HFFc6 (cell line): ENCODE measurements at regions not wholly inside any gene's neighbourhood (a gene's known extent, or its start where the extent isn't known, plus 50 kb on each side); places are given as distances from the start of the nearest gene placed in this dataset.

Source experiments
- DNase-seq: peaks from one replicate; pipeline ENCODE4 v3.0.0-alpha.2; 2018
- H3K27ac Mint-ChIP-seq: 2 replicates; pipeline ENCODE4 v1.8.0; 2020; ENCODE audit warnings: mild to moderate bottlenecking, mixed read lengths
- H3K27me3 Mint-ChIP-seq: 2 replicates; pipeline ENCODE4 v1.8.0; 2021; ENCODE audit warnings: mild to moderate bottlenecking, moderate library complexity, mixed read lengths; ENCODE audit not compliant: insufficient read depth
- H3K36me3 Mint-ChIP-seq: 2 replicates; pipeline ENCODE4 v1.8.0; 2021; ENCODE audit warnings: low read depth, mixed read lengths
- H3K4me1 Mint-ChIP-seq: 2 replicates; pipeline ENCODE4 v1.8.0; 2020; ENCODE audit warnings: low read depth, mixed read lengths
- H3K4me3 Mint-ChIP-seq: 2 replicates; pipeline ENCODE4 v1.8.0; 2020; ENCODE audit warnings: mild to moderate bottlenecking, moderate library complexity, mixed read lengths
- H3K9me3 Mint-ChIP-seq: 2 replicates; pipeline ENCODE4 v1.8.0; 2020; ENCODE audit warnings: mild to moderate bottlenecking, mixed read lengths
- CTCF ChIP-seq: fragments of 200-600 bp; sonication (generic); IDR thresholded peaks from 2 replicates; pipeline ENCODE4 v1.5.0; 2021; ENCODE audit warnings: antibody characterized with exemption, mild to moderate bottlenecking

DNA sequence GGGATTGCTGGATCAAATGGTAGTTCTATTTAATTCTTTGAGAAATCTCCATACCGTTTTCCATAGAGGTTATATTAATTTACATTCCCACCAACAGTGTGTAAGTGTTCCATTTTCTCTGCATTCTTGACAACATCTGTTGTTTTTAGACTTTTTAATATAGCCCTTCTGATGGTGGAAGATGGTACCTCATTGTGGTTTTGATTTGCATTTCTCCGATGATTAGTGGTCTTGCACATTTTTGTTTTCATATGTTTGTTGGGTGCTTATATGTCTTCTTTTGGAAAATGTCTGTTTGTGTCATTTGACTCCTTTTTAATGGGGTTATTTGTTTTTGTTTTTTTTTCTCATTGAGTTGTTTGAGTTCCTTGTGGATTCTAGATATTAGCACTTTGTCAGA is 75.3 kb upstream of the PUDP start:
- H3K27ac Mint-ChIP-seq: no peak overlapping the region
- DNase-seq: no peak
- H3K27me3 Mint-ChIP-seq: no peaks in the 10 kb centered on the region
- no peak for TF ChIP-seq CTCF
- no peaks in the 10 kb centered on the region for H3K4me1 Mint-ChIP-seq
- no peak overlapping the region for H3K4me3 Mint-ChIP-seq
- H3K9me3 Mint-ChIP-seq: peaks cover 3% of the 10 kb centered on the region; the same call in 1 of the 2 replicates
- peaks cover 7% of the 10 kb centered on the region; the same call in 1 of the 2 replicates for H3K36me3 Mint-ChIP-seq

GRCh38 chrX:7220121-7220520 is 72.2 kb upstream of the PUDP start:
- Mint-ChIP-seq H3K4me1 (peaks cover 17% of the 10 kb centered on the region), H3K36me3 (peaks cover 7% of the 10 kb centered on the region; the same call in 1 of the 2 replicates), H3K27me3 (no peaks in the 10 kb centered on the region), H3K27ac (no peak overlapping the region), H3K9me3 (peaks cover 3% of the 10 kb centered on the region; the same call in 1 of the 2 replicates), H3K4me3 (no peak overlapping the region)
- DNase-seq: no peak
- TF ChIP-seq CTCF: no peak

GRCh38 chrX:7219153-7219705 is 71.3 kb upstream of the PUDP start:
- H3K36me3 Mint-ChIP-seq: peaks cover 7% of the 10 kb centered on the region; the same call in 1 of the 2 replicates
- H3K9me3 Mint-ChIP-seq: peaks cover 3% of the 10 kb centered on the region; the same call in 1 of the 2 replicates
- H3K4me1 Mint-ChIP-seq: peaks cover 23% of the 10 kb centered on the region
- H3K4me3 Mint-ChIP-seq: no peak overlapping the region
- no peak for TF ChIP-seq CTCF
- H3K27me3 Mint-ChIP-seq: no peaks in the 10 kb centered on the region
- no peak for DNase-seq
- no peak overlapping the region for H3K27ac Mint-ChIP-seq

GRCh38 chrX:7218321-7219152 is 70.6 kb upstream of the PUDP start:
- no peak for TF ChIP-seq CTCF
- Mint-ChIP-seq H3K27me3 (no peaks in the 10 kb centered on the region), H3K9me3 (peaks cover 3% of the 10 kb centered on the region; the same call in 1 of the 2 replicates), H3K4me1 (peaks cover 27% of the 10 kb centered on the region), H3K27ac (no peak overlapping the region), H3K4me3 (no peak overlapping the region), H3K36me3 (peaks cover 7% of the 10 kb centered on the region; the same call in 1 of the 2 replicates)
- no peak for DNase-seq

DNA sequence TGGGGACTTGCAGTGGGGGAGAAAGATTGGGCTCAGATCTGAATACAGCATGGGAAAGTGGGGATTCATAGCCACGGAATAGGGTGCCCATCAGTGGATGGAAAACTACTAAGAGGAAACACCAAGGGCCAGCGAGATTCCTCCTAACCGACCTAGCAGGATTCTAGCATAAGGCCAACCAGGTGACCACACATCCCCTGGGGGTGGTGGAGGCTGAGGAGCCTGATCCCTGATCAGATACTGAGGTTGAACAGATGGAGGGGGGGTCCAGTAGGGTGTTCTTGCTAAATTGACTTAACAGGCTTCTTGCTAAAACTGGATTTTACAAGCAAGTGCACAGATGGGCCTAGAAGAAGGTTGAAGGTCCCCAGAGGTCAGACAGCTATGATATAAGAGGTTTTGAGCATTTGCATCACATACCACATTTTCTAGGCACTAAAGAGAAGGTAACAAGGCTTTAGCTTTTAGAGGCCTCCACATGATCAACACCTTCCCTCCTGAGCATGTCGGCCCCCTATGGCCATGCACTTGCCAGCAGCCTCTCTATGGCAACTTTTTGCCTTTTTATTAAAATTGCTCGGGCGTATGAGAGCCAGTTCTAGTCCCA is 69.1 kb upstream of the PUDP start:
- DNase-seq: no peak
- peaks cover 7% of the 10 kb centered on the region; the same call in 1 of the 2 replicates for H3K36me3 Mint-ChIP-seq
- no peaks in the 10 kb centered on the region for H3K27me3 Mint-ChIP-seq
- H3K9me3 Mint-ChIP-seq: peaks cover 3% of the 10 kb centered on the region; the same call in 1 of the 2 replicates
- H3K4me1 Mint-ChIP-seq: peaks cover 27% of the 10 kb centered on the region
- H3K27ac Mint-ChIP-seq: no peak overlapping the region
- TF ChIP-seq CTCF: no peak
- H3K4me3 Mint-ChIP-seq: no peak overlapping the region
